ENCODE measurements at regions not wholly inside any gene's neighbourhood (a gene's known extent, or its start where the extent isn't known, plus 50 kb on each side); places are given as distances from the start of the nearest gene placed in this dataset.
A peak's percentile ranks its signal among the peaks of the same experiment; 100 is the strongest.

GRCh38 chrX:131783555-131784308 is 239.4 kb upstream of the STK26 start:
- Mint-ChIP-seq H3K9me3 (no peaks in the 10 kb centered on the region), H3K4me3 (no peak overlapping the region), H3K27me3 (no peaks in the 10 kb centered on the region), H3K27ac (no peak overlapping the region), H3K4me1 (no peaks in the 10 kb centered on the region)
- DNase-seq = no peak
- no peak for ATAC-seq

- H3K9me3 Mint-ChIP-seq = no peaks in the 10 kb centered on the region
- H3K27me3 Mint-ChIP-seq = no peaks in the 10 kb centered on the region
- H3K4me1 Mint-ChIP-seq = no peaks in the 10 kb centered on the region
- no peak overlapping the region for H3K4me3 Mint-ChIP-seq
- ATAC-seq (no peak), DNase-seq (no peak)
- no peak overlapping the region for H3K27ac Mint-ChIP-seq
Measured at GRCh38 chrX:131789664-131790063, 233.4 kb upstream of the STK26 start.

DNA sequence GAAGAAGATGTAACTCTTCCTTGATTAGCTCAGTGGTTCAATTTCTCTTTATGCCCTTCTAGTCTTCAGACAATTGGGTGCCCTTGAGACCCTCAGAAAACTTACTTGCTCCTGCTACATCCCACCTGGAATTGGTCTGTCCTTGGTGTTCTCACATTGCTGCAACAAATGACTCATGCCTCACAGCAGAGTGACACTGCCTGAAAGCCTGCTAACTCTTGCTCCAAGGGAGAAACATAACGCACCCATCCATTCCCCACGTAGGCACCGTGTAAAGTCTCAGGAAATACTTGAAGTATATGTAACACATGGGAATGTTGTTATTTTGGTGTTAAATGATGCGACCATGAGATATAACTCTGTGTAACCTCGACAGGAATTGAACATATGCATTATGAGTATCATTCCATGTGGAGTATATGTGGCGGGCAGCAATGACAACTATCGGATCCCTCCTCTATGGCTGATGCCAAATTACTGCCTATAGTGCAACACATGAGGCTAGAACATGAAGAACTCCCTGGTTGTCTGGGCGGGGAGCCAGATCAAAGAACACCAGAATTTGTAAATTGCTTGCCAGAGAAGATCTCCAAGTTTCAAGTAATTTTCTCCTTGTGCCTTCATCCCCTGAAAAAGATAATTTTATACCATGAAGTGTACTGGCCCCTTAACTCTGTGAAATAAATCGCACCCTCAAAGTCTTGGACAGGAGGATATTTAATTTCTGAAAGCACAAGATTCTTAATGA is 231.3 kb upstream of the STK26 start:
- Mint-ChIP-seq H3K4me3 (no peak overlapping the region), H3K4me1 (no peaks in the 10 kb centered on the region), H3K27me3 (no peaks in the 10 kb centered on the region), H3K9me3 (no peaks in the 10 kb centered on the region), H3K27ac (no peak overlapping the region)
- ATAC-seq (no peak), DNase-seq (no peak)

DNA sequence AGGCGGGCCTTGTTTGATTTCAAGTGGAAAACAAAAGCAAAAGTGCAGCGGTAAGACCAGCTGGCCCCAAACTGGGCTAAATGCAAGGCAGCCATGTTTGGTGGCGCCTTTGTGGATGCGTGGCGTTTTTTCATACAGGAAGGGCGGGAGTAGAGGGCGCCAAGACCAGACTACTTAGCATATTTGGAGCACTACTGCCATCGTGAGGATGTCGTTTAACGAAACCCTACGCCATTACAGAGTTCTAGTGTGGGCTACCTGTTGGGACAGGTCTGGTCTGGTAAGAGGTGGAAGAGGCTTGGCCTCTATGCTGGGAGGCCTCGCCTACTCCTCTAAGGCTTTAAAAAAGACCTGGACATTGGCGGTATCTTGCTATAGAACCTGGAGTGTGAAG is 230.7 kb upstream of the STK26 start:
- DNase-seq (no peak), ATAC-seq (no peak)
- H3K27ac Mint-ChIP-seq = no peak overlapping the region
- no peaks in the 10 kb centered on the region for H3K27me3 Mint-ChIP-seq
- no peaks in the 10 kb centered on the region for H3K9me3 Mint-ChIP-seq
- no peaks in the 10 kb centered on the region for H3K4me1 Mint-ChIP-seq
- H3K4me3 Mint-ChIP-seq = no peak overlapping the region

GRCh38 chrX:131792789-131793462 is 230.2 kb upstream of the STK26 start:
- Mint-ChIP-seq H3K9me3 (no peaks in the 10 kb centered on the region), H3K27me3 (no peaks in the 10 kb centered on the region), H3K4me1 (no peaks in the 10 kb centered on the region), H3K4me3 (no peak overlapping the region), H3K27ac (no peak overlapping the region)
- no peak for ATAC-seq
- DNase-seq = no peak

DNA sequence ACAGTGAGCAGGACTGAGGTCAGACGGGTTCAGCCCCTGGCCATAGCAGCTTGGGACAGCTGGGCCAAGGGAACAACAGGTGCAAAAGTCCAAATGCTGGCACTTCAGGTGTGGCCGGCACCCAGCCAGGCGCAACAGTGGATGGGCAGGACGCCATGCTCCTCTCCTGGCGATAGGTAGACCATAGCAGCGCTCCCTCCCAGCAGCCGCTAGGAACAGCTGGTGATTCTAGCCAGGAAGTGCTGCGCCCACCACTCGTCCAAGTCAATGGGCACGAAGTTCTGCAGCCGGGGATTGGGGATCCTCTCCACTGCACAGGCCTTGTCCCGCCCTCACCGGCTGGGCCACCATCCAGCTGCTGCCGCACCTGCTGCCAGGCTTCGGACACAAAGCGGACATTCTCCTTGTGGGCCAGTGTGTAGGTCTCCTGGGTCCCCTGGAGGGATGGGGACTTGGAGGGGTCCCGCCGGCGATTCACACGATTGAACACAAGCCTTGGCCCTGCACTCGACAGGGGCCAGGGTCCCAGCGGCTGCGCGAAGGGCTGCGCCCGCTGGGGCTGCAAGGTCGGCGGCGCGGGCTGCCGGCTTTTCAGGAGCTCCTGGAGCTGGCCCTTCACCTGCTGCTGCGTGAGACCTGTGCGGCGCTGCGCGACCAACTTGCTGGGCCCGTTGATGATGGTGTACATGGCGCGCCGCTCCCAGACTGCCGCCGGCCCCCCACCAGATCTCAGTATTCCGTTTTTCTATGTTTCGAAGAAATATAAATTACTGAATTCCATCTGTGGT is 227.5 kb upstream of the STK26 start:
- Mint-ChIP-seq H3K4me3 (no peak overlapping the region), H3K27me3 (no peaks in the 10 kb centered on the region), H3K4me1 (no peaks in the 10 kb centered on the region), H3K27ac (no peak overlapping the region), H3K9me3 (no peaks in the 10 kb centered on the region)
- ATAC-seq (no peak), DNase-seq (no peak)

- ATAC-seq (no peak), DNase-seq (no peak)
- H3K27me3 Mint-ChIP-seq = no peaks in the 10 kb centered on the region
- no peak overlapping the region for H3K4me3 Mint-ChIP-seq
- no peaks in the 10 kb centered on the region for H3K9me3 Mint-ChIP-seq
- no peaks in the 10 kb centered on the region for H3K4me1 Mint-ChIP-seq
- H3K27ac Mint-ChIP-seq = no peak overlapping the region
Measured at GRCh38 chrX:131801066-131801465, 222.0 kb upstream of the STK26 start.

DNA sequence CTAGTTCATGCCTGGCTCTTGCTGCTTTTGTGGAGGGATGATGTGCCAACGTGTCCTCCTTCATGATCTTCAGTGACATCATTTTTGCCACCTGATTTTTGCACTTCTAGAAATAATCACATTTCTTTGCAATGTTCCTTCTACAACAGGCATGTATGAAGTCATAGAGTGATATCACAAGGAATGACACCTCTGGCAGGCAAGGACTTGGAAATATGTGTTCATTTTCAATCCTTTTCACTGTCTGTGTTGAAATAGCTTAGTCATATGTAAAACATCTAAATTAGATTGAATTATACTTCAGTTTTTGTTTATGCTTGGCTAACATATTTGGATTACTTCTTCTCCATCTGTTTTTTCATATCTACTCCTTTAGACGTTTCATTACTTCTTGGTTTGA is 221.2 kb upstream of the STK26 start:
- H3K27me3 Mint-ChIP-seq = no peaks in the 10 kb centered on the region
- H3K4me1 Mint-ChIP-seq = no peaks in the 10 kb centered on the region
- H3K9me3 Mint-ChIP-seq = no peaks in the 10 kb centered on the region
- no peak overlapping the region for H3K4me3 Mint-ChIP-seq
- no peak overlapping the region for H3K27ac Mint-ChIP-seq
- no peak for ATAC-seq
- DNase-seq = no peak

- H3K27ac Mint-ChIP-seq = no peak overlapping the region
- H3K9me3 Mint-ChIP-seq = no peaks in the 10 kb centered on the region
- DNase-seq = no peak
- ATAC-seq = no peak
- no peak overlapping the region for H3K4me3 Mint-ChIP-seq
- no peaks in the 10 kb centered on the region for H3K4me1 Mint-ChIP-seq
- H3K27me3 Mint-ChIP-seq = no peaks in the 10 kb centered on the region
Measured at GRCh38 chrX:131802836-131803626, 220.1 kb upstream of the STK26 start.

DNA sequence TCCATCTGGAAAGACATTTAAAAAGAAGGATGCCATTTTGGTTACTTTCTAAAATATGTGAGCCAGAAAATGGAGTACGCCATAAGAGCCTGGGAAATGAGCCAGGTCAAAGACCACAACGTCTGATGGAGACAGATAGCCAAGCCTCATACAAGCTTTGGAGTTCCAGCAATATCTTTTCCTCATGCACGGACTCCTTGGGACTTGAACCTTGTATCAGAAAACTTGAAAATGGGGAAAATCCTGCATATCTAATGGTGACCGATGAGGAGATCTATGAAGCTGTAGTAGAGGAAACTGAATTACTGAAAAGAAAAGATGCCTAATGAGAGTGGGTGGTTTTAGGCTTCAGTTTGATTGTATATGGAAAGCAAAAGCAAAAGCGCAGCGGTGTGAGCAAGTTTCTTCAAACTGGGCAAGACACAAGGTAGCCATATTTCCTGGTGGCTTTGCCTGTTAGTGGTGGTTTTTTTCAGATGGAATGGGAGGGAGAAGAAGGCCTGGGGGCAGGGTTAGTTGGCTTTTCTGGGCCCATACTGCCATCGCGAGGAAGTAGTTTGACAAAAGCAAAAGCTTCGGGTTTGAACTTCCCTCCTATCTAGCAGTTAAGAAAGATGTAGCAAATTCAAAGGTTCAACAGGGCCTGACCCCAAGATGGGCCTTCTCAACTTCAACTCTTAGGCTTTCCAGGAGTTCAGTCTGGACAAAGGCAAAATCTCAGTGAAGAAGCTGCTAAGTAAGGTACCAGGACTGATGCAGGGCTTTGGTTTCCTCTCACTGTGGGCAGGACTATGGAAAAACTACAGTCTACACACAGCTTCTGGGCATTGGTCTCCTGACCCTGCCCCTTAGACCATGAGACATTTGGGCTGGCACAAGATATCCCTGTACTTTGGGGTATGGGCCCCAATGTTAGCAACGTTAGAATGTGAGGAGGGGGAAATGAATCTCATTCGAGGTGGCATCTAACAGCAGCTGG is 210.0 kb upstream of the STK26 start:
- Mint-ChIP-seq H3K9me3 (no peaks in the 10 kb centered on the region), H3K4me1 (peaks cover 28% of the 10 kb centered on the region), H3K27ac (peak overlapping the region; percentile 93 to 95), H3K27me3 (no peaks in the 10 kb centered on the region), H3K4me3 (peak overlapping the region; percentile 63 to 71)
- ATAC-seq (peak; percentile 94), DNase-seq (peak; percentile 59 to 74)

- DNase-seq = peak; percentile 47 to 49
- ATAC-seq = peak; percentile 51
- H3K4me3 Mint-ChIP-seq = peak overlapping the region; percentile 24 to 69
- no peaks in the 10 kb centered on the region for H3K9me3 Mint-ChIP-seq
- no peaks in the 10 kb centered on the region for H3K27me3 Mint-ChIP-seq
- peak overlapping the region in 1 of 2 donors; percentile 80 for H3K27ac Mint-ChIP-seq
- H3K4me1 Mint-ChIP-seq = peaks cover 34% of the 10 kb centered on the region
Measured at GRCh38 chrX:131816551-131817136, 206.5 kb upstream of the STK26 start.

GRCh38 chrX:131818297-131818936 is 204.7 kb upstream of the STK26 start:
- no peak overlapping the region for H3K27ac Mint-ChIP-seq
- ATAC-seq = no peak
- H3K4me1 Mint-ChIP-seq = peaks cover 26% of the 10 kb centered on the region
- H3K27me3 Mint-ChIP-seq = no peaks in the 10 kb centered on the region
- peak overlapping the region in 1 of 2 donors; percentile 41 for H3K4me3 Mint-ChIP-seq
- H3K9me3 Mint-ChIP-seq = no peaks in the 10 kb centered on the region
- no peak for DNase-seq

GRCh38 chrX:131821945-131822622 is 201.0 kb upstream of the STK26 start:
- Mint-ChIP-seq H3K27me3 (no peaks in the 10 kb centered on the region), H3K4me3 (no peak overlapping the region), H3K4me1 (peaks cover 12% of the 10 kb centered on the region), H3K9me3 (no peaks in the 10 kb centered on the region), H3K27ac (no peak overlapping the region)
- ATAC-seq (no peak), DNase-seq (no peak)
